ENCODE measurements at regions not wholly inside any gene's neighbourhood (a gene's known extent, or its start where the extent isn't known, plus 50 kb on each side); places are given as distances from the start of the nearest gene placed in this dataset.
A peak's percentile ranks its signal among the peaks of the same experiment; 100 is the strongest.

DNA sequence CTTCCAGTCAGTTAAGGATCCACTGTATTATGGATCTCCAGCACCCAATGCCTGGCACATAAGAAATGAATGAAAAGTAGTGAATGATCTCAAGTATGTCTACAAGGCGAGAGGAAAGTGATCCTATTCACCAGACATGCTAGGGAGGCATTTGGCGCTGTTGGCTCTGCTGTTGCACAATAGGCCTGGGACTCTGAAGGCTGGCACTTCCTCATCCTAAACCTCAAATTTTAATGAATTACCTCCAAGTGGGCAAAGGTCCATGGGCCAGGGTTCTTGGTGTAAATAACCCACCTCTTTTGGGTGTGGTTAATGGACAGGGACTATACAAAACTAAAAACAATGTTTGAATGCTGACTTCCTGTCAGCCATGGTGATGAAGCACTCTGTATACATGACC is 173.4 kb upstream of the PZP start:
- TF ChIP-seq CTCF (conservative IDR thresholded peaks at IDR 0.05; ENCODE audit: low read depth, low read length) (no peak), CEBPB (IDR thresholded peaks at IDR 0.05; ENCODE audit: low read depth, low read length) (peak; percentile 49), MAZ (IDR thresholded peaks at IDR 0.05; ENCODE audit: borderline replicate concordance, low read depth, low read length) (no peak), POLR2A (IDR thresholded peaks at IDR 0.05; ENCODE audit: low read depth, low read length) (no peak), FOS (IDR thresholded peaks at IDR 0.05; ENCODE audit: low read depth, low read length) (no peak), ELK1 (IDR thresholded peaks at IDR 0.05; ENCODE audit: borderline replicate concordance, low read depth, low read length) (no peak), SMC3 (IDR thresholded peaks at IDR 0.05; ENCODE audit: low read depth, low read length) (no peak), MXI1 (IDR thresholded peaks at IDR 0.05; ENCODE audit: borderline replicate concordance, low read depth, low read length) (no peak), RAD21 (IDR thresholded peaks at IDR 0.05; ENCODE audit: low read length) (no peak)
- TF ChIP-seq, protein P1, sequence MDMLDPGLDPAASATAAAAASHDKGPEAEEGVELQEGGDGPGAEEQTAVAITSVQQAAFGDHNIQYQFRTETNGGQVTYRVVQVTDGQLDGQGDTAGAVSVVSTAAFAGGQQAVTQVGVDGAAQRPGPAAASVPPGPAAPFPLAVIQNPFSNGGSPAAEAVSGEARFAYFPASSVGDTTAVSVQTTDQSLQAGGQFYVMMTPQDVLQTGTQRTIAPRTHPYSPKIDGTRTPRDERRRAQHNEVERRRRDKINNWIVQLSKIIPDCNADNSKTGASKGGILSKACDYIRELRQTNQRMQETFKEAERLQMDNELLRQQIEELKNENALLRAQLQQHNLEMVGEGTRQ (IDR thresholded peaks at IDR 0.05; ENCODE audit: low read depth, low read length): no peak
